HG02943 (cell line): ENCODE measurements at regions not wholly inside any gene's neighbourhood (a gene's known extent, or its start where the extent isn't known, plus 50 kb on each side); places are given as distances from the start of the nearest gene placed in this dataset.

Experiments used
- ATAC-seq: cut with Tn5 transposase; IDR thresholded peaks from one replicate; pipeline ENCODE4 v1.9.1; 2021; ENCODE audit warnings: mild to moderate bottlenecking, low read depth, moderate library complexity; ENCODE audit not compliant: unreplicated experiment

DNA sequence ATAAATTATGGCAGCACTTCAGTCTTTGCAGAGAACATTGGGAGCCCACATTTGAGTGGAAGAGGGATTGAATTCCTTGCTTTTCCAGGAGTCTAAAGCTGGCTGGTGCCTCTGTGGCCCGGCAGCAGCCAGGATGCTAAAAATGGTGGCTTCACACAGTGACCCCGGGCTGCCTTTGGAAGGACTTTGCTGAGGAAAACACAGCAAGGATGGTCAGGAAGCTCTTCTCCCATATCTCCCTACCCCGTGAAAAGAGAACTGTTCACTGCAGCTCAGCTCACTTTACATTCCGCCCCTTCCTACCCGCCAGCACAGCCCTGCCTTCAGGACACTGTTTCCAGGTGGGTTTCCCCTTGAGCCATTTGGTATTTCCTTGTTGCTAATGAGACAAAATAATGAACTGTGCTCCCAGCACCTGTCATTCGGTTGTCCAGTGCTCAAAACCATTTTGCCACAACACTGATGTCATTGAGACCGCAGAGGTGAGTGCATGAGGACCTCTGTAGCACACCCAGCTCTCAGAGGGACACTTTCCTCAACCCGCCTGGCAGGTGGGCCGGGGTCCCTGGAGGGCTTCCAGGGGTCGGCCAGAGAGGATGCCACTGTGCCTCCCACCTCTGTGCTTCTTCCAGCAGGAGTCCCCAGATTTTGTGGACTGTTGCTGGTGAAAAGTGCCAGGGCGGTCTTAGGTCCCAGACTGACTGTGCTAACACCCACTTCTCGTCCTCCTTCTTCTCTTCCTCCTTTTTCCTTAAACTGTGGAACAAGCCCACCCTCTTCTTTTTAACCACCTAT is 255.7 kb upstream of the PPP2R2D start:
- no peak for ATAC-seq

DNA sequence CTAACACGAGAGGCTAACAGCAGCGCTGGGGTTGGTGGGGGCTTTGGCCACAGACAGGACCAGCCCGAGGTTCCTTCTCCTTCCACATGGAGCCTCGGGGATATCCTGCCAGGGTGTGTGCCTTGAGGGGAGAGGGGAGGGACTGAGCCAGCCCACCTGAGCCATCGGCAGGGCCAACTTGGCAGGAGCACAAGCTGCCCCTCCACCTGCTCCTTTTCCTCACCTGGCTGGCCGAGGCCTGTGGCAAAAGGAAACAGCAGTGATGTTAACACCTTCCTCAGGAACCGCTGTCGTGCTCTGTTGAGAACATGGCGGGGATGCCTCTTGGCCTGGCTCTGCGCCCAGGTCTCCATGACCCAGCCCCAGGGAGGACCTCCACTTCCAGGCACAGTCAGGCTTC is 255.1 kb upstream of the PPP2R2D start:
- no peak for ATAC-seq

DNA sequence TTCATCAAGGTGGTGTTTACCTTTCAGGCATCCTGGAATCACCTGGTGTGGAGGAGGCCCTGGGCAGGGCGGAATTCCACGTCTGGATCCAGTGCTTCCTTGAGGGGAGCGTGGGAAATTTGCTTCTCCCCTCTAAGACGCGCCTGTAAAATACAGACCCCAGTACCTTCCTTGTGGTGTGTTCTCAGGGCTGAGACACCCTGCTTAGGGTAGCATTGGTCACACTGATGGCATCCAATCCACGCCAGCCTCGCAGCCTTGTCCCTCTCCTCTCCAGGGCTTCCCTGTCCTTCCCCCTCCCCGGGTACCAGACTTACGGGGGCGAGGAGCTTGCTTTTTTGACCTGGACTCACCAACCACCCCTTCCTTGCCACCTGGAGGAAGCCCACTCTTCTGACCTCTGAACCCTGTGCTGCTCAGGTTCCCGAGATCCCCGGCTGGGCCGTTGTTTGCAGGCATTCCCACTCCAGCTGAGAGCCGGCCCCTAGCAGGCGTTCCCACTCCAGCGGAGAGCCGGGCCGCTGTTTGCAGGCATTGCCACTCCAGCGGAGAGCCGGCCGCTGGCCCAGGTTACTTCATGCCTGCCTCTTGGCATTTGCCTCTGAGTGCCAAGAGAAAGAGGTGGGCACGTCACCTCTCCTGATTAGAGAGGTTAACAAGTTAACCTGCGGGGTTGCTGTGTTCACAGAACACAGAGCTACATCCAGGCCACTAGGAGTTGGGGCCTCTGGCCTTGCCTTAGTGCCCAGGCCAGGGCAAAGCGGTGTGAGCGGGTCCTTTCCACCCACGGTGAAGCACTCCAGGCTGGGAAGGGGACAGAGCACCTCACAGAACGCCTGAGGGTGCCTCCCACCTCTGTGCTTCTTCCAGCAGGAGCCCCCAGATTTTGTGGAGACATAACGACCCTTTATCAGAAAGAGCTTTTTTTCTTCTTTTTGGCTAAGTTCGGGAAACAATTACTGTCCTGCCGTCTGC is 254.0 kb upstream of the PPP2R2D start:
- no peak for ATAC-seq

DNA sequence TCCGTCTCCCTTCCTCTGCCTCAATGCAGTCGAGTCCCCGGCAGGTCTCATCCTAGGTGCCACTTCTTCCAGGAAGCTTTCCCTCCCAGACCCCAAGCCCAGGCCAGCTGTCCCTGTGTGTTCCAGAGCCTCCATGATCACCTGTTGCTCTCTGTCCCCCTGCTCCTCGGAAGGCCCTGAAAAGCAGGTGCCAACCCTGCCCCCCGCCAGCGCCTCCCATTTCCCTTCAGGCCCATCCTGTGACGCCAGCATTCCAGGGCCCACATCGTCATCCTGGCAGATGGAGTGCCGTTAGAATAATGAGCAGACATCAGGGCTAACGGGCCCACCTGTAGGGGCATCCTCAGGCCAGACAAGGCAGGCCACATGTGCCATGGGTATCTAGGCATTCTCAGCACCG is 253.0 kb upstream of the PPP2R2D start:
- no peak for ATAC-seq

DNA sequence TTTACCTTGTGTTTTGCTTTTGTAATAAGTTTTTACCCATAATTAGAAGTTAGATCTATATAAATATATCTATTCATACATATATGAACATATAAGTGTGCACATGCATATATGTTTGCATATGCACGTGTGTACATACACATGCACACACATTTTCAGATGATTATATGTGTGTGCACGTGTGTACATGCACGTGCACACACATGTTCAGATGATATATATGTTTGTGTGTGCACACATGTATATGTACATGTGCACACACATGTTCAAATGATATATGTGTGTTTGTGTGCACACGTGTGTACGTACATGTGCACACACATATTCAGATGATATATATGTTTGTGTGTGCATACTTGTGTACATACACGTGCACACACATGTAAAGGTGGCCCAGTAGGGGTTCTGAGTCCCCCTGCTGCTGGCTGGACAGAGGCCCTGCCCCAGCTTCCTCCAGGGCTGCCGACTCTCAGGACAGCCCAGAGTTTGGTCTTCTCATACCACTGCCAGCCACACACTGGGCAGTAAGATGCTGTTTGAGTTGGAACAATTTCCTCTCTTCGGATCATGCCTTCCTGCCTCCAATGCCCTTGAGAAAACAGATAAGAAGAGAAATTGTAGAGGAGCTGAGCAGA is 252.3 kb upstream of the PPP2R2D start:
- ATAC-seq, result no peak

- no peak for ATAC-seq
These were observed 251.2 kb upstream of the PPP2R2D start for GRCh38 chr10:131649617-131650016.

GRCh38 chr10:131650169-131650705 is 250.6 kb upstream of the PPP2R2D start:
- no peak for ATAC-seq

DNA sequence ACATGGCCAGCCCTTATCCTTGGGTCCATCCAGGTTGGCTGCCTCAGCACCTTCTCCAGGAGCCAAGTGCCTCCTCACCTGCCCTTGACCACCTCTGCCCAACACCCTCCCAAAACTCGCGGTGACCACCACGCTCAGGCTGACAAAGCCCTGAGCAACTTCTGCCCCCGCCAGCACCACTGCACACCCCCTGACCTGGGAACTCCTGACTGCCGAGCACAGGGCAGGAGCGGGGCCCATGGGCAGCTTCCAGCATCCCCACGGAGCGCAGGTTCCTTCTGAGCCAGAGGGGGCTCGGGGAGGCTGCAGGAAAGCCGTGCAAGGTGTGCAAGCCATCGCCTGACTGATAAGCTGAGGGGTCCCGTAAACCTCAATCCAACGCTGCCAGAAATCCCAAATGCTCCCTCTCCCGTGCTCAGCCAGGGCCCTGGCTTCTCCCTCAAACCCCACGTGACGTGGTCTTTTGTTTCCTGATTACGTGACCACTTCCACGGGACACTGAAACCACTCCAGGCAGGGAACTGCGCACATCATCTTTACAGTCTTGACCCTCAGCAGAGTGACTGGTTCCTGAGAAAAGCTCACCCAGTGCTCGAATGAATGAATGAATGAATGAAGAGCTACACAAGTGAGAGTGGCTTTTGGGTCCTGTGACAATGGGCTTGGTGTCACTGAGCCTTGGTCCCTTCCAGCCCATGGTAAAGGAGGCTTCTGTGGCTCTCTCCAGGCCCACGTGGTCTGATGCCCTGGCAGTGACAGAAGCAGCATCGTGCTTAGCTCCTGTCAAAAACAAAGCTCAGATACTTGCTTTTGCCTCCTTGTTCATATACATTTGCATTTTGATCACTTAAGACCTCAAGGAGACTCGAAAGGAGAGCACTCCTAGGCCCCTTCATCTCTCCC is 249.8 kb upstream of the PPP2R2D start:
- ATAC-seq, result no peak

GRCh38 chr10:131651674-131652437 is 249.0 kb upstream of the PPP2R2D start:
- no peak for ATAC-seq

GRCh38 chr10:131652438-131653139 is 248.2 kb upstream of the PPP2R2D start:
- ATAC-seq, result no peak

- ATAC-seq, result no peak
These were observed 247.7 kb upstream of the PPP2R2D start for GRCh38 chr10:131653140-131653539.

- no peak for ATAC-seq
These were observed 247.0 kb upstream of the PPP2R2D start for GRCh38 chr10:131653554-131654470.

DNA sequence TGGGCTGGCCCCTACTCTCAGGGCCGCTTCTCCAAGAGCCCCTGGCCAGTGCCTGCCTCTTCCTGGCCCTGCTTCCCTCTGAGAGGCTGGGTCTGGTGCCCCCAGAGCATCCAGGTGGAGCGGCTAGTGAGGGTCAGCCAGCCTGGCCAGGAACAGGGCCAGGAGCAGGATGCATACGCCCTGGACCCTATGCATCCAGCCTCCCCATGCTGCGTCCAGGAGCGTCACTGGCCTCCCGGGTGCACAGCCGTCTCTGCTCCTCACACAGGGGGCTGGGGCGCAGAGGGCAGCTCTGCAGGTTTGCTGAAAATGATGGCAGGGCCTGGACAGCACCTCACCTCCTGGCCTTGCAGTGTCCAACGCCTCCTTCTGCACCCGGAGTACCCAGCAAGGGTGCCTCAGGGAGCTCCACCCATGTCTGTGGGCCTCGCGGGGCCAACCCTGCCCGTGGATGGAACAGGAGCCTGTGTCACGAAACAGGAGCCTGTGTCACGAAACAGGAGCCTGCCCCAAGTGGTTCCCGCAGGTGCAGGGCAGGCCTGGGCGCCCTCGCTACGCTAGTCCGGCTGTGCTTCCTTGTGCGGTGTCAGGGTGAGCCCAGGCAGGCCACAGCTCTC is 246.2 kb upstream of the PPP2R2D start:
- ATAC-seq, result no peak

- no peak for ATAC-seq
These were observed 245.5 kb upstream of the PPP2R2D start for GRCh38 chr10:131655101-131655849.

DNA sequence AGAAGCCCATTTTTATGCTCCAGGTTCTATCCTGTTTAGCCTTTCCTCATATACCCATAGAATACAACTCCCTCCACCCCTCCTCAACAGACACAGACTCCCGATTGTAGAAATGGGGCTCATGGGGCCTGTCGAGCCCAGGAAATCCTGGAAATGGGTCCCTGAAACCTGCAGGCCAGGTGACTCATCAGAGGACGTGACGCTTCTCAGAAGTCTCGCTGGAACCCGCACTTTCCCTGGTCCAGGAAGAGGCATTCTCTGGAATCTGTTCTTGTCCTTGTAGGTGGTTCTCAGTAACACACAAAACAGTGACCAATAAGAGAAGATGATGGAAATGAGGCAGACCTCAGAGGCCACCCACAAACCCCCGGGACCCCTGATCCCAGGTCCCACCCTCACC is 244.8 kb upstream of the PPP2R2D start:
- no peak for ATAC-seq

GRCh38 chr10:131656431-131656841 is 244.4 kb upstream of the PPP2R2D start:
- ATAC-seq, result no peak
